ENCODE measurements at regions not wholly inside any gene's neighbourhood (a gene's known extent, or its start where the extent isn't known, plus 50 kb on each side); places are given as distances from the start of the nearest gene placed in this dataset.

- 16% methylated on average over 3 of the region's 3 CpGs for WGBS (ENCODE audit: low lambda C conversion rate)
- ATAC-seq (no peak), FAIRE-seq (no peak), DNase-seq (ENCODE audit: low spot score) (no peak)
- intact Hi-C loops (cut with micrococcal nuclease; ENCODE audit: unreplicated experiment) = no loop called here
- TF ChIP-seq ZNF83 (CRISPR knock-in tag; IDR thresholded peaks at IDR 0.05; ENCODE audit: borderline replicate concordance) (no peak), NFYB (CRISPR knock-in tag; IDR thresholded peaks at IDR 0.05) (no peak), HOXA9 (CRISPR knock-in tag; IDR thresholded peaks at IDR 0.05; ENCODE audit: borderline replicate concordance) (no peak), ZNF563 (CRISPR knock-in tag; IDR thresholded peaks at IDR 0.05) (no peak)
- TF ChIP-seq, protein P1, sequence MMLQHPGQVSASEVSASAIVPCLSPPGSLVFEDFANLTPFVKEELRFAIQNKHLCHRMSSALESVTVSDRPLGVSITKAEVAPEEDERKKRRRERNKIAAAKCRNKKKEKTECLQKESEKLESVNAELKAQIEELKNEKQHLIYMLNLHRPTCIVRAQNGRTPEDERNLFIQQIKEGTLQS (CRISPR knock-in tag; IDR thresholded peaks at IDR 0.05) = no peak
- Histone ChIP-seq H3K79me2 (ENCODE audit: insufficient read depth, low read length) (no peaks in the 10 kb centered on the region), H4K20me1 (ENCODE audit: insufficient read depth, low read length) (no peaks in the 10 kb centered on the region), H3K27ac (ENCODE audit: extremely low read length, insufficient read depth, low read length) (no peak overlapping the region), H3K36me3 (replicated peaks in 1 of 2; ENCODE audit: control insufficient read depth in 1 of 2, insufficient read depth in 2 of 2, low read length in 2 of 2) (no peaks in the 10 kb centered on the region), H3K4me3 (replicated peaks in 1 of 3; ENCODE audit: insufficient read depth in 1 of 3, low read depth in 2 of 3, low read length in 3 of 3) (no peak overlapping the region), H3K9me3 (ENCODE audit: low read length) (peaks cover 44% of the 10 kb centered on the region), H3K4me2 (ENCODE audit: low read depth, low read length) (no peak overlapping the region), H3K4me1 (ENCODE audit: insufficient read depth, low read length) (no peaks in the 10 kb centered on the region), H2AFZ (ENCODE audit: low read length) (no peak overlapping the region), H3K27me3 (ENCODE audit: control insufficient read depth in 1 of 2, insufficient read depth in 2 of 2, low read length in 2 of 2) (no peaks in the 10 kb centered on the region), H3K9ac (ENCODE audit: insufficient read depth, low read depth, low read length) (no peak overlapping the region)
- in situ Hi-C loops (cut with HindIII; ENCODE audit: extremely low pct_ligation_motif_present, low pct_unique_long_range_greater_than_20kb) = no loop called here
- ChIA-PET POLR2A (no interaction called here), CTCF (ENCODE audit: low intra/inter-chr PET ratio, low total read pairs) (no interaction called here)
- no TSS peak for BruUV-seq (replicated peaks)
Measured at GRCh38 chr7:53504914-53505313, 469.5 kb downstream of the POM121L12 start.

- Histone ChIP-seq H3K27ac (ENCODE audit: extremely low read length, insufficient read depth, low read length) (no peak overlapping the region), H4K20me1 (ENCODE audit: insufficient read depth, low read length) (no peaks in the 10 kb centered on the region), H3K4me3 (replicated peaks in 1 of 3; ENCODE audit: insufficient read depth in 1 of 3, low read depth in 2 of 3, low read length in 3 of 3) (no peak overlapping the region), H3K27me3 (ENCODE audit: control insufficient read depth in 1 of 2, insufficient read depth in 2 of 2, low read length in 2 of 2) (no peaks in the 10 kb centered on the region), H3K9ac (ENCODE audit: insufficient read depth, low read depth, low read length) (no peak overlapping the region), H3K4me2 (ENCODE audit: low read depth, low read length) (no peak overlapping the region), H3K36me3 (replicated peaks in 1 of 2; ENCODE audit: control insufficient read depth in 1 of 2, insufficient read depth in 2 of 2, low read length in 2 of 2) (no peaks in the 10 kb centered on the region), H3K4me1 (ENCODE audit: insufficient read depth, low read length) (no peaks in the 10 kb centered on the region), H2AFZ (ENCODE audit: low read length) (no peak overlapping the region), H3K9me3 (ENCODE audit: low read length) (peaks cover 79% of the 10 kb centered on the region), H3K79me2 (ENCODE audit: insufficient read depth, low read length) (no peaks in the 10 kb centered on the region)
- intact Hi-C loops (cut with micrococcal nuclease; ENCODE audit: unreplicated experiment) = no loop called here
- DNase-seq (ENCODE audit: low spot score) (no peak), FAIRE-seq (no peak), ATAC-seq (no peak)
- no TSS peak for BruUV-seq (replicated peaks)
- POLR2A ChIA-PET = no interaction called here
- CTCF ChIA-PET (ENCODE audit: low intra/inter-chr PET ratio, low total read pairs) = no interaction called here
- in situ Hi-C loops (cut with HindIII; ENCODE audit: extremely low pct_ligation_motif_present, low pct_unique_long_range_greater_than_20kb) = no loop called here
- TF ChIP-seq ZNF496 (CRISPR knock-in tag; IDR thresholded peaks at IDR 0.05; ENCODE audit: insufficient replicate concordance) = no peak
- TF ChIP-seq, protein P2, sequence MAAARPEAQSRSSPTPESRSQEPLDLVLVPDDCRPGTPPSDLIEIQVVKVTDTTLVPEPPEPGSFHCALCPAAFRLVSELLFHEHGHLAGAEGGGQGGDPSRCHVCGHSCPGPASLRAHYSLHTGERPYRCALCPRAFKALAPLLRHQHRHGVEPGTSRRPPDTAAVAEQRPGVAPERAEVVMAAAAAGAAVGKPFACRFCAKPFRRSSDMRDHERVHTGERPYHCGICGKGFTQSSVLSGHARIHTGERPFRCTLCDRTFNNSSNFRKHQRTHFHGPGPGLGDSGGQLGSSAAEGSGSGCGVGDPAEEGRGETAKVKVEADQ (CRISPR knock-in tag; IDR thresholded peaks at IDR 0.05; ENCODE audit: borderline replicate concordance) = no peak
- TF ChIP-seq MTA1 (CRISPR knock-in tag; IDR thresholded peaks at IDR 0.05; ENCODE audit: borderline replicate concordance) = no peak
- TF ChIP-seq MXD3 (CRISPR knock-in tag; IDR thresholded peaks at IDR 0.05) = no peak
- no peak for TF ChIP-seq PLRG1 (conservative IDR thresholded peaks at IDR 0.05)
- TF ChIP-seq PHF20 (CRISPR knock-in tag; IDR thresholded peaks at IDR 0.05) = no peak
- TF ChIP-seq ZNF674 (CRISPR knock-in tag; IDR thresholded peaks at IDR 0.05; ENCODE audit: low read depth) = no peak
Measured at GRCh38 chr7:53518319-53518718, 482.9 kb downstream of the POM121L12 start.

Measured in HepG2 (cell line).